Caco-2 (cell line): ENCODE measurements at regions not wholly inside any gene's neighbourhood (a gene's known extent, or its start where the extent isn't known, plus 50 kb on each side); places are given as distances from the start of the nearest gene placed in this dataset.

Experiments
- BruUV-seq: library from RNA; stranded (reverse); fragments of 400-500 nt; replicated peaks from 2 replicates; lab custom pipeline; 2021; lab: Mats Ljungman, UMichigan
- CTCF ChIA-PET: fragments of 300-600 bp; sonication (Branson Sonifier 250); formaldehyde crosslinking; loops from one replicate; lab custom pipeline; 2022; ENCODE audit warnings: antibody characterized with exemption; lab: Charles Lee
- POLR2A ChIA-PET: fragments of 300-600 bp; sonication (Branson Sonifier 250); formaldehyde crosslinking; loops from one replicate; lab custom pipeline; 2022; ENCODE audit warnings: antibody characterized with exemption; lab: Charles Lee
- DNase-seq, 2 experiments: peaks; one replicate each; pipeline versions ENCODE4 v3.0.0 to v3.0.0-alpha.2; 2020 to 2022
- H3K27me3 ChIP-seq: replicated peaks from 2 replicates; pipeline ENCODE4 v1.6.0; 2011; ENCODE audit warnings: low read length; ENCODE audit not compliant: control insufficient read depth, insufficient read depth
- H3K36me3 ChIP-seq: 2 replicates; pipeline ENCODE4 v1.5.1; 2011; ENCODE audit warnings: low read length; ENCODE audit not compliant: control insufficient read depth, insufficient read depth
- H3K4me1 ChIP-seq: fragments of 250-450 bp; sonication (Bioruptor Pico); 2 replicates; pipeline ENCODE4 v1.5.1; 2020; ENCODE audit warnings: mild to moderate bottlenecking
- H3K4me3 ChIP-seq: 2 replicates; pipeline ENCODE4 v1.5.1; 2011; ENCODE audit warnings: low read depth, mild to moderate bottlenecking, control low read depth, low read length
- H3K9me3 ChIP-seq: fragments of 250-450 bp; sonication (Bioruptor Pico); 2 replicates; pipeline ENCODE4 v1.5.1; 2020; ENCODE audit warnings: mild to moderate bottlenecking, moderate library complexity
- H3K27ac Mint-ChIP-seq: one replicate; pipeline ENCODE4 v1.8.0; 2022; ENCODE audit warnings: mixed read lengths; ENCODE audit not compliant: unreplicated experiment
- H3K27me3 Mint-ChIP-seq: one replicate; pipeline ENCODE4 v1.8.0; 2022; ENCODE audit warnings: mixed read lengths; ENCODE audit not compliant: insufficient read depth, unreplicated experiment
- H3K36me3 Mint-ChIP-seq: one replicate; pipeline ENCODE4 v1.8.0; 2022; ENCODE audit warnings: mild to moderate bottlenecking, mixed read lengths; ENCODE audit not compliant: insufficient read depth, unreplicated experiment
- H3K4me1 Mint-ChIP-seq: one replicate; pipeline ENCODE4 v1.8.0; 2022; ENCODE audit warnings: low read depth, mixed read lengths; ENCODE audit not compliant: unreplicated experiment
- H3K4me3 Mint-ChIP-seq: one replicate; pipeline ENCODE4 v1.8.0; 2022; ENCODE audit warnings: mild to moderate bottlenecking, moderate library complexity, mixed read lengths; ENCODE audit not compliant: unreplicated experiment
- H3K9me3 Mint-ChIP-seq: one replicate; pipeline ENCODE4 v1.8.0; 2022; ENCODE audit warnings: mixed read lengths; ENCODE audit not compliant: unreplicated experiment
- intact Hi-C: fragments of 100-400 bp; cut with micrococcal nuclease; formaldehyde crosslinking; loops from one replicate; pipeline ENCODE4 v1.10.0; 2022; ENCODE audit not compliant: unreplicated experiment
- TF ChIP-seq, protein P1 (sequence below), 2 experiments: fragments of 200-600 bp in 1 of 2; IDR thresholded peaks; 1 replicate in 1 of 2; 2 replicates in 1 of 2; pipeline versions ENCODE4 v1.5.1 to v1.8.0; 2011 to 2022; ENCODE audit warnings: antibody characterized with exemption in 1 of 2, control low read depth in 1 of 2, inconsistent platforms in 1 of 2, low read depth in 1 of 2, low read length in 1 of 2, mild to moderate bottlenecking in 1 of 2, moderate library complexity in 1 of 2; ENCODE audit not compliant: insufficient read depth in 1 of 2, severe bottlenecking in 1 of 2, unreplicated experiment in 1 of 2

DNA sequence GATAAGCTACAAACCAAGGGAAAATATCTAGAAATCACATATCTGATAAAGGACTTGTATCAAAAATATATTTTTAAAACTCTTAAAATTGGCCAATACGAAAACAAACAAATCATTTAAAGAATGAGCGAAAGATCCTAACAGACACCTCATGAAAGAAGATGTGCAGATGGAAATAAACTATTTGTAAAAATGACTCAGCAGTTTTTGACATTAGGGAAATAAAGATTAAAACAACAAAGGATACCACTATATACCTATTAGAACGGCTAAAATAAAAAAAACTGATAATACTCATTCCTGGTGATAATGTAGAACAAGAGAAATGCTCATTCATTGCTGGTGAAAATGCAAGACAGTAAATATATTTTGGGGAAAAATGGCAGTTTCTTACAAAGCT lies 506.4 kb downstream of the KLHL4 start:
- Histone ChIP-seq H3K27me3 (no peaks in the 10 kb centered on the region), H3K4me1 (no peaks in the 10 kb centered on the region), H3K9me3 (no peaks in the 10 kb centered on the region), H3K36me3 (no peaks in the 10 kb centered on the region), H3K4me3 (no peak overlapping the region)
- no peaks in the 10 kb centered on the region for H3K4me1 Mint-ChIP-seq
- no TSS peak for BruUV-seq
- H3K9me3 Mint-ChIP-seq: no peaks in the 10 kb centered on the region
- ChIA-PET CTCF (no interaction called here), POLR2A (no interaction called here)
- TF ChIP-seq, protein P1, sequence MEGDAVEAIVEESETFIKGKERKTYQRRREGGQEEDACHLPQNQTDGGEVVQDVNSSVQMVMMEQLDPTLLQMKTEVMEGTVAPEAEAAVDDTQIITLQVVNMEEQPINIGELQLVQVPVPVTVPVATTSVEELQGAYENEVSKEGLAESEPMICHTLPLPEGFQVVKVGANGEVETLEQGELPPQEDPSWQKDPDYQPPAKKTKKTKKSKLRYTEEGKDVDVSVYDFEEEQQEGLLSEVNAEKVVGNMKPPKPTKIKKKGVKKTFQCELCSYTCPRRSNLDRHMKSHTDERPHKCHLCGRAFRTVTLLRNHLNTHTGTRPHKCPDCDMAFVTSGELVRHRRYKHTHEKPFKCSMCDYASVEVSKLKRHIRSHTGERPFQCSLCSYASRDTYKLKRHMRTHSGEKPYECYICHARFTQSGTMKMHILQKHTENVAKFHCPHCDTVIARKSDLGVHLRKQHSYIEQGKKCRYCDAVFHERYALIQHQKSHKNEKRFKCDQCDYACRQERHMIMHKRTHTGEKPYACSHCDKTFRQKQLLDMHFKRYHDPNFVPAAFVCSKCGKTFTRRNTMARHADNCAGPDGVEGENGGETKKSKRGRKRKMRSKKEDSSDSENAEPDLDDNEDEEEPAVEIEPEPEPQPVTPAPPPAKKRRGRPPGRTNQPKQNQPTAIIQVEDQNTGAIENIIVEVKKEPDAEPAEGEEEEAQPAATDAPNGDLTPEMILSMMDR (IDR thresholded peaks at IDR 0.05; ENCODE audit: insufficient read depth in 1 of 2, low read depth in 1 of 2, low read length in 1 of 2, severe bottlenecking in 1 of 2, unreplicated experiment in 1 of 2): no peak
- no peak for DNase-seq
- H3K4me3 Mint-ChIP-seq: no peak overlapping the region
- no peak overlapping the region for H3K27ac Mint-ChIP-seq
- H3K36me3 Mint-ChIP-seq: no peaks in the 10 kb centered on the region
- no peaks in the 10 kb centered on the region for H3K27me3 Mint-ChIP-seq
- intact Hi-C loops: no loop called here

DNA sequence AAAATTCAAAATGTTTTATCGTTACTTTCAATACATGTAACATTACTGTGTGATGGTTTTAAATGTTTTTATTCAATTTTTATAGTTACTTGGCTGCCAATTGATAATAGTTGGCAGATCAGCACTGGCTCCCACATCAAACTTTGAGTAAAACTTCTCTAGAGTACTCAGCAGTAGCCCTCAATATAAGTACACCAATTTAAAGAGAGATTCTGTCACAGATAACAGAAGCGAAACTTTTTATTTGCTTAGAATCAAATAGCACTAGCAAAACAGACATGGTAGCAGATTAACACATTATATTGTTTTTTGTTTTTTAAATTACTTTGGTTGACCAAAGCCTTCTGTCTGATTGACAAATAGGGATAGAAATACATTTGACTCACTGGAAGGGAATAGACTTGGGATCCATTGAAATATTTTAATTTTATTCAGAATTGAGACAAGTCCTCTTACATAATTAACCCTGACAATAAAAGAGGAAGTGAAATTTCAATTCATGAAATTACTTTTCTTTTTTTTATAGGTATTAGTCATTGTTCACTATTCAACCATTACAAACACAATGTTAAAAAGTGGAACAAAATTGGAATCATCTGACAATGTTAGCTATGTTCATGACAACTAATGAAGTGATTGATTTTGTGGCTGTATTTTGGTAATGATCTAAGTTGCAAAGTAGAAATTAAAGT lies 554.9 kb downstream of the KLHL4 start:
- no peak for DNase-seq
- H3K9me3 Mint-ChIP-seq: no peaks in the 10 kb centered on the region
- H3K27me3 Mint-ChIP-seq: no peaks in the 10 kb centered on the region
- no peaks in the 10 kb centered on the region for H3K36me3 Mint-ChIP-seq
- no peaks in the 10 kb centered on the region for H3K4me1 ChIP-seq
- no peak overlapping the region for H3K4me3 ChIP-seq
- intact Hi-C loops: no loop called here
- H3K4me3 Mint-ChIP-seq: no peak overlapping the region
- TF ChIP-seq, protein P1 (IDR thresholded peaks at IDR 0.05; ENCODE audit: insufficient read depth in 1 of 2, low read depth in 1 of 2, low read length in 1 of 2, severe bottlenecking in 1 of 2, unreplicated experiment in 1 of 2): no peak
- no peaks in the 10 kb centered on the region for H3K36me3 ChIP-seq
- H3K9me3 ChIP-seq: no peaks in the 10 kb centered on the region
- no peaks in the 10 kb centered on the region for H3K27me3 ChIP-seq
- ChIA-PET CTCF (no interaction called here), POLR2A (no interaction called here)
- BruUV-seq: no TSS peak
- no peaks in the 10 kb centered on the region for H3K4me1 Mint-ChIP-seq
- no peak overlapping the region for H3K27ac Mint-ChIP-seq

DNA sequence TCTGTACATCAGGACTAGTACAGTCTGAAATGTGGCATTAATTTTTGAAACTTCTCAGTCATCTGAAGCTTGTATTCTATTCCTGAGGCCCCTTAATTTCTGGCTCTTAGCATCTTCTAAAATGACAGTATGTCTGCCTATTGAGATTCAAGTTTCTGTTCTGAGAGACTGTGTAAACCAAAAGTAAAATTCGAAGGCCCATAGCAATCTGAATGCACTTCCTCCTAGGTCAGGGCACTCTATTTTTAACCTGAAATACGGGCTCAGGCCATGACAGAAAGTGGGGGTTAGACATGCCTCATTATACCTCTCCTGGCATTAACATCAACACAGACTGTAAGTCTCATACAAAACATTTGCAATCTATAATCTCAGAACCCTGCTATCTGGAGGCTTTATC lies 584.4 kb downstream of the KLHL4 start:
- H3K27ac Mint-ChIP-seq: no peak overlapping the region
- TF ChIP-seq, protein P1 (IDR thresholded peaks at IDR 0.05; ENCODE audit: insufficient read depth in 1 of 2, low read depth in 1 of 2, low read length in 1 of 2, severe bottlenecking in 1 of 2, unreplicated experiment in 1 of 2): no peak
- intact Hi-C loops: no loop called here
- ChIA-PET POLR2A (no interaction called here), CTCF (no interaction called here)
- no TSS peak for BruUV-seq
- no peaks in the 10 kb centered on the region for H3K4me1 Mint-ChIP-seq
- no peaks in the 10 kb centered on the region for H3K27me3 Mint-ChIP-seq
- Histone ChIP-seq H3K4me1 (no peaks in the 10 kb centered on the region), H3K9me3 (no peaks in the 10 kb centered on the region), H3K4me3 (no peak overlapping the region), H3K36me3 (no peaks in the 10 kb centered on the region), H3K27me3 (no peaks in the 10 kb centered on the region)
- no peak overlapping the region for H3K4me3 Mint-ChIP-seq
- H3K9me3 Mint-ChIP-seq: peaks cover 11% of the 10 kb centered on the region
- no peak for DNase-seq
- no peaks in the 10 kb centered on the region for H3K36me3 Mint-ChIP-seq
